ENCODE measurements at regions not wholly inside any gene's neighbourhood (a gene's known extent, or its start where the extent isn't known, plus 50 kb on each side); places are given as distances from the start of the nearest gene placed in this dataset.

DNA sequence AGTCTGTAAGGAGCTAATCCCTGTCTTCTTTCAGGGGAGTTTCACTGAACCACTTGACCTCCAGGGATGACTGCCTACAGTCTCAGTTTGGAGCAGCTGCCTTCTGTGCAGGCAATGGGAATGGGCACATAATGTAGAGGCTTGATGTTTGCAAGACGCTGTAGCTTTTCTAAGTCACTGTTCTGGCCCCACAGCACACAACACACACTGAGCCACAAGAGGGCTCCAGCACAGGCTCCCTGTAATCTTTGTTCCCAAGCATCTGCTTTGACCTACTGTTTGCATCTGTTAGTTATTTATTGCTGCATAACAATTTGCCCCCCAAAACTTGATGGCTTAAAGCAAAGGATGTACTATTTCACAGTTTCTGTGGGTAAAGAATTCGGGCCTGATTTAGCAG is 419.0 kb upstream of the ASIC2 start:
- no peak overlapping the region for H2BK5ac ChIP-seq (ENCODE audit: low read depth, low read length, poor library complexity, severe bottlenecking)
- WGBS, 2 experiments (ENCODE audit: extremely low coverage in 2 of 2, insufficient read length in 1 of 2), result no CpG with 5 or more reads among the region's 2 CpGs
- intact Hi-C loops (cut with micrococcal nuclease), result no loop called here

More for the DNA sequence above, 419.0 kb upstream of the ASIC2 start:
- H3K9ac ChIP-seq (ENCODE audit: low read depth, low read length), result no peak overlapping the region
- no peaks in the 10 kb centered on the region for H3K9me3 ChIP-seq (ENCODE audit: control insufficient read depth, insufficient read depth, low read length)
- no peak overlapping the region for H4K8ac ChIP-seq (ENCODE audit: low read depth in 2 of 2, low read length in 2 of 2)
- no peak overlapping the region for H2AK5ac ChIP-seq (ENCODE audit: low read depth, low read length)
- CTCF ChIA-PET, result no interaction called here
- no peak overlapping the region for H2BK15ac ChIP-seq (ENCODE audit: low read depth, low read length)
- no peaks in the 10 kb centered on the region for H3K9me1 ChIP-seq (ENCODE audit: insufficient read depth, low read length)
- no peak overlapping the region for H2AK9ac ChIP-seq (replicated peaks; ENCODE audit: low read depth, low read length, poor library complexity)
- no peak for ATAC-seq (ENCODE audit: low read depth)
- no peaks in the 10 kb centered on the region for H4K20me1 ChIP-seq (ENCODE audit: insufficient read depth, low read length)
- in situ Hi-C loops (cut with MboI; ENCODE audit: low sequenced_read_pairs), result no loop called here
- H2BK20ac ChIP-seq (ENCODE audit: low read depth, low read length), result no peak overlapping the region
- TF ChIP-seq RFX5 (IDR thresholded peaks at IDR 0.05; ENCODE audit: low read depth, low read length), result no peak
- TF ChIP-seq SMC3 (IDR thresholded peaks at IDR 0.05; ENCODE audit: low read depth, low read length), result no peak
- no peak for TF ChIP-seq FOS (IDR thresholded peaks at IDR 0.05; ENCODE audit: low read depth, low read length)
- no peak for TF ChIP-seq CHD1 (IDR thresholded peaks at IDR 0.05; ENCODE audit: low read depth, low read length)
- TF ChIP-seq, protein P1, sequence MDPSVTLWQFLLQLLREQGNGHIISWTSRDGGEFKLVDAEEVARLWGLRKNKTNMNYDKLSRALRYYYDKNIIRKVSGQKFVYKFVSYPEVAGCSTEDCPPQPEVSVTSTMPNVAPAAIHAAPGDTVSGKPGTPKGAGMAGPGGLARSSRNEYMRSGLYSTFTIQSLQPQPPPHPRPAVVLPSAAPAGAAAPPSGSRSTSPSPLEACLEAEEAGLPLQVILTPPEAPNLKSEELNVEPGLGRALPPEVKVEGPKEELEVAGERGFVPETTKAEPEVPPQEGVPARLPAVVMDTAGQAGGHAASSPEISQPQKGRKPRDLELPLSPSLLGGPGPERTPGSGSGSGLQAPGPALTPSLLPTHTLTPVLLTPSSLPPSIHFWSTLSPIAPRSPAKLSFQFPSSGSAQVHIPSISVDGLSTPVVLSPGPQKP (IDR thresholded peaks at IDR 0.05; ENCODE audit: borderline replicate concordance, low read depth, low read length), result no peak
- no peaks in the 10 kb centered on the region for H3K79me1 ChIP-seq (ENCODE audit: low read depth in 1 of 2, low read length in 2 of 2)
- no peak overlapping the region for H3K4me2 ChIP-seq (ENCODE audit: low read depth, low read length)
- no peaks in the 10 kb centered on the region for H3K36me3 ChIP-seq (ENCODE audit: control insufficient read depth, insufficient read depth, low read length)
- no peaks in the 10 kb centered on the region for H3K27me3 ChIP-seq (ENCODE audit: control insufficient read depth, insufficient read depth, low read length)
- no peak overlapping the region for H3K18ac ChIP-seq (ENCODE audit: low read depth, low read length)
- H3K4ac ChIP-seq (ENCODE audit: low read depth, low read length), result no peak overlapping the region
- no peak overlapping the region for H4K91ac ChIP-seq (ENCODE audit: insufficient read depth, low read depth, low read length)
- no peak overlapping the region for H3K23ac ChIP-seq (ENCODE audit: low read depth, low read length)
- BruUV-seq (replicated peaks), result no TSS peak
- no peak for DNase-seq
- H2BK120ac ChIP-seq (ENCODE audit: low read depth, low read length), result no peak overlapping the region
- H3K27ac ChIP-seq (ENCODE audit: insufficient read depth, low read length), result no peak overlapping the region
- H3K56ac ChIP-seq (ENCODE audit: extremely low read depth, insufficient read depth, low read length), result no peak overlapping the region
- no peaks in the 10 kb centered on the region for H3K4me1 ChIP-seq (ENCODE audit: control insufficient read depth, insufficient read depth, low read length)
- no peak overlapping the region for H3K4me3 ChIP-seq (ENCODE audit: insufficient read depth, low read depth, low read length)
- H2AFZ ChIP-seq (replicated peaks; ENCODE audit: low read length, poor library complexity), result no peak overlapping the region
- POLR2A ChIA-PET (ENCODE audit: unreplicated experiment), result no interaction called here
- no peak overlapping the region for H3K14ac ChIP-seq (replicated peaks; ENCODE audit: low read depth, low read length)
- no peak overlapping the region for H4K5ac ChIP-seq (ENCODE audit: low read depth, low read length)
- dilution Hi-C loops (cut with HindIII; ENCODE audit: low sequenced_read_pairs, unreplicated experiment), result no loop called here

Data from IMR-90 (cell line).